GM19468 (cell line): ENCODE measurements at regions not wholly inside any gene's neighbourhood (a gene's known extent, or its start where the extent isn't known, plus 50 kb on each side); places are given as distances from the start of the nearest gene placed in this dataset.
"Not testable (repeated sequence)": the region's sequence is repeated elsewhere in the genome, so short reads cannot be mapped to it uniquely, and the experiment has no call there.

ENCODE experiments used
- ATAC-seq: cut with Tn5 transposase; IDR thresholded peaks from one replicate; pipeline ENCODE4 v1.9.1; 2021; ENCODE audit warnings: mild to moderate bottlenecking, moderate library complexity, moderate number of reproducible peaks; ENCODE audit not compliant: unreplicated experiment; ENCODE audit errors: extremely low read depth

DNA sequence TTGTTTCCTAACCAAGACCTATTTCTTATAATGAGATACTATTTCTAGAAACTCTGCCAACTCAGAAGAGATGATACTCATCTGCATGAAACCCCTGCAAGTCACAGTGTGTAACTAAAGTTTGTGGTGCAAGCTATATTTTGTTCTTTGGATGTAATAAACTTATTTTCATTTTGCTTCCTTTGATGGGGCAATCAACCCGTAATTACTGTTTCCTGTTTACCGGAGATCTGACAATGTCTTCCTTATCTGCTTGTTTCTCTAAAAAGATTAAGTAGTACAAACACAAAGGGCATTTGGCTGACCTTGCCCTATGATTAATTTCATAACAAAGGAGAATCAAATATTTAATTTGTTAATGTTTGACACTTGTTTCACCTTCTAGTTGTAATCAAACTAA is 846.6 kb upstream of the ANO3 start:
- no peak for ATAC-seq

DNA sequence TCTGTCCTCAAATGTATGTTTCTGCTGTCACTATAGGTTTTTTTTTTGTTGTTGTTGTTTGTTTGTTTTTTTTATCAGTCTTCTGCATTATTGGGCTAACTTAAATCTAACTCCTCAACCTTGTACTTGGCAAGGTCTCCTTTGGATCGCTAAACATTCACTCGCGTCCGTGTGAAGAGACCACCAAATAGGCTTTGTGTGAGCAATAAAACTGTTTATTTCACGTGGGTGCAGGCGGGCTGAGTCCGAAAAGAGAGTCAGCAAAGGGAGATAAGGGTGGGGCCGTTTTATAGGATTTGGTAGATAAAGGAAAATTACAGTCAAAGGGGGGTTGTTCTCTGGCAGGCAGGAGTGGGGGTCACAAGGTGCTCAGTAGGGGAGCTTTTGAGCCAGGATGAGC is 845.6 kb upstream of the ANO3 start:
- ATAC-seq: not testable (repeated sequence)

- not testable (repeated sequence) for ATAC-seq
Observed at GRCh38 chr11:25488176-25488575, 843.8 kb upstream of the ANO3 start.

- ATAC-seq: not testable (repeated sequence)
Observed at GRCh38 chr11:25501426-25501825, 830.5 kb upstream of the ANO3 start.

DNA sequence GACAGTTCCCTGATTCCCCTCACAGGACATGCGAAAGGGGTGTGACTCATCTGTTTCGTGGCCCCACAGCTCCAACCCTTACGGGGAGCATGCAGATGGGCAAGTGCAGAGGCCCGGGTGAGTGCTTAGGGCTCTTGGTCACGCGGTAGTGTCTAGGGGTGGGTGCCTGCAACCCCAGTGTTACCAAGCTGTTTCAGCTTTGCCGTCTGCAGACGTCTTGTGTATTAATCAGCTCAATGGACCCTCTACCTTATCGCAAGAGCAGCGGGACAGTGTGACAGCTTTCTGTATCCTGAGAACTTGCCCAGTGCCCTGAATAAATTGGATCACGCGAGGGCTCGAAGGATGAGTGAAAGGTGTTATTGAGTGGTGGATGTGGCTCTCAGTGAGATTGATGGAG is 816.4 kb upstream of the ANO3 start:
- no peak for ATAC-seq

- no peak for ATAC-seq
Observed at GRCh38 chr11:25520459-25520858, 811.5 kb upstream of the ANO3 start.

- ATAC-seq: no peak
Observed at GRCh38 chr11:25527841-25528240, 804.1 kb upstream of the ANO3 start.

DNA sequence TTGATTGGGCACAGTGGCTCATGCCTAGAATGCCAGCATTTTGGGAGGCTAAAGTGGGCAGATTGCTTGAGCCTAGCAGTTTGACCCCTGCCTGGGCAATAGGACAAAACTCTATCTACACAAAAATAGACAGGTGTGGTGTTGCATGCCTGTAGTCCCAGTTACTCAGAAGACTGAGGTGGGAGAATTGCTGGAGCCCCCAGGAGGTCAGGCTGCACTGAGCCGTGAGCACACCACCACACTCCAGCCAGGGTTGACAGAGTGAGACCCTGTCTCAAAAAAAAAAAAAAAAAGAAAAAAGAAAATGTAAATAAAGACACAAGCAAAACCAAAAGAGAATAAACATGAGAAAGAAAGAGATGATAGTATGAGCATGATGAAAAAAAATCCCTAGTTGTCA is 802.4 kb upstream of the ANO3 start:
- ATAC-seq: no peak

- no peak for ATAC-seq
Observed at GRCh38 chr11:25535467-25536272, 796.3 kb upstream of the ANO3 start.

DNA sequence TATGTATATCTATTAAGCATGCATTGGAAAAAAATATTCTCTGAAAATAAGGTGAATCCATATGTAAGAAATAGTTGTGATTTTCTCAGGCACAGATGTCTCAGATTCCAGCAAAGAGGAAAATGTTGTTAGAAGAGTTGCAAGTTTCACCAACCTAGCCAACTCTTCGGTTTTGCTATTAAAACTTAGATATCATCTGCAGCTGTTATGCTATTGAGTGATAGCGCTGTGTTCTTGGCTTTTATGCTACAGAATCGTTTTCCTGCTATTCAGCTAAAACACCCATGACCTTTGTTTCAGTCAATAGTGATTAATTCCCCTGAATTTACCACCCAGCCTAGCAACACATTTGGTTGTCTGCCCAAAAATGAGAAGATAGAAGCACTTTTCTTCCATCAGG is 795.6 kb upstream of the ANO3 start:
- ATAC-seq: no peak

- ATAC-seq: no peak
Observed at GRCh38 chr11:25537393-25537792, 794.5 kb upstream of the ANO3 start.

DNA sequence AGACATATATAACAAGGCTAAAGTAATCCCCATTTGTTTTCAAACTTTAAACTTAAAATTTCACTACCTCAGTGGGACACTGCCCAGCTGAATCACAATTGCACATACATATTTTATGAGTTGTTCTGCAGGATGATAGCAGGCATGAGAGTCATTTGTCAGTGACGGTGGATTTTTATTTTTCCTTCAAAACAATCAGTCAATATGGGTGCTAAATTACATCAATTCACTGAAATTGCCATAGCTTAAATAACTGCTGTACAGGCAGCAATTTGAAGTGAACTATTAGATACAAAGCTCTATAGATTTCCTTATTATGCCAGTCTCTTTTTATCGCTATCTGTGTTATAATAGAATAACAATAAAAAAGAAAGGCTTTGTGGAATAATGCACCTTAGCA is 784.6 kb upstream of the ANO3 start:
- no peak for ATAC-seq

DNA sequence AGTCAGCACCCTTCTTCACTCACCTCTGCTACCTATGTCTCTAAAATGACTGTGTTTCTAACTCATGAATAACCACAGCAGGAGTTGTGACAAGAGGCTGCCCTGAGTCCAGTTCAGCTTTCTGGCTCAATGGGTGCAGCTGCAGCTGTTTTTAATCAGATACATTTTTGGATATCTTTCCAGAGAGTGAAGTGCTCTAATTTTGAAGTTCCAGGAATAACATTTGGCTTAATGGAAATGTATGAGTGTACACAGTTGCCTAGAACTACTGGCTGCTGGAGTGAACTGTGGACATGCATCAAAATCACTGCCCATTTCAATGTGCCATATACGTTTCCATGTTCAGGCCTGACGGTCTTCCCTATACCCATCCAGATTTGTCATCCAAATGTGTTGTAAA is 769.5 kb upstream of the ANO3 start:
- ATAC-seq: no peak

- no peak for ATAC-seq
Observed at GRCh38 chr11:25565846-25566245, 766.1 kb upstream of the ANO3 start.

DNA sequence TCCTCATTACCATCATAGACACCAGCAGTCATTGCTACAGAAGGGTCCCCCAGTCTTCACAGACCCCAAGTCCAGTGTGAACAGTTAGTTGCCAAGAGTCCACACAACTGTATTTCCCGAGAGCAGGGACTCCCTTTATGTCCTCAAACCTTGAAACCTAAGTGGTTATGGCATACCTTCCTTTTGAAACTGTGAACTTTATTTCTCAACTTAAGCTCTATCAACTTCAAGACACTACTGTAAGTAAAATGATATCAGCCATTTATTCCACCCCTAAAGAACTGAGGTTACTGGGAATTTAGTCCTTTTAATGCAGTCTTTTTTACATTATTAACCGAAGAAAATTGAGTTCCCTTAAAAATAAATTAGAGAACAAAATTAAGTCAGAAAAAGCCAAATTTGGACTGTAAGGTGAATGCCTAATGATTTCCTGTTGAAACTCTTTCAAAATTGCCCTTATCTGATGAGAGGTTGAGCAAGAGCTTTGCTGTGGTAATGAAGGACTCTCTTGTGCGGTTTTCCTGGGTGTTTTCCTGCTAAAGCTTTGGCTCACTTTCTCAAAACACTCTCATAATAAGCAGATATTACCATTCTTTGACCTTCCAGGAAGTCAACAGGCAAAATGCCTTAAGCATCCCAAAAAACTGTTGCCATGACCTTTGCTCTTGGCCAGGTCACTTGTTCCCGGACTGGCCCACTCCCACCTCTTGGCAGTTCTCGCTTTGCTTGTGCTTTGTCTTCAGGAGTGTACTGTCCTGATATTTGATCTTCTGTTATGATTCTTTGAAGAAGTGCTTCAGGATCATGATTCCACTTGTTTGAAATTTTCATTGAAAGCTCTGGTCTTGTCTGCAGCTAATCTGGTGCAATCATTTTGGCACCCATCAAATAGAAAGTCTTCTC is 765.4 kb upstream of the ANO3 start:
- no peak for ATAC-seq

DNA sequence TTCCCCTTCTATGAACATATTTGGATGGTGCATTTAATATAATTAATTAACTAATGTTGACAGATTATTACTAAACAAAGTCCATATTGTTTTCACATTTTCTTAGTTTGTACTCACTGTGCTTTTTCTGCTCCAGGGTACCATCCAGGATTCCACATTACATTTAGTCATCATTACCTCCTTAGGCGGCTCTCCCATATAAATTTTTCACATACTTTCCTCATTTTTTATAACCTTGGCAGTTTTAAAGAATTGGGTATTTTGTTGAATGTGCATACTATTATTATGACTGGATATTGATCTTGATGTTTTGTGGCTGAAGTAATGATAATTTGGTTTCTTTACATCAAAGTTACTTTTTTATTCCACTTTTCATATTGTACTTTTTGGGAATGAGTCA is 755.6 kb upstream of the ANO3 start:
- no peak for ATAC-seq

DNA sequence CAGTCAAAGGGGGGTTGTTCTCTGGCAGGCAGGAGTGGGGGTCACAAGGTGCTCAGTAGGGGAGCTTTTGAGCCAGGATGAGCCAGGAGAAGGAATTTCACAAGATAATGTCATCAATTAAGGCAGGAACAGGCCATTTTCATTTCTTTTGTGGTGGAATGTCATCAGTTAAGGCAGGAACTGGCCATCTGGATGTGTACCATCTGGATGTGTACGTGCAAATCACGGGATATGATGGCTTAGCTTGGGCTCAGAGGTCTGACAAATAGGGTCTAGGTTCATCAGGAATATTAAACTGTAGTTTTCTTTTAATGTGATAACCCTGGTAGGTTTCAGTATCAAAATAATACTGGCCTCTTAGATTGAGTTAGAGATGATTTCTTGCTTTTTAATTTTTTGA is 752.4 kb upstream of the ANO3 start:
- not testable (repeated sequence) for ATAC-seq

DNA sequence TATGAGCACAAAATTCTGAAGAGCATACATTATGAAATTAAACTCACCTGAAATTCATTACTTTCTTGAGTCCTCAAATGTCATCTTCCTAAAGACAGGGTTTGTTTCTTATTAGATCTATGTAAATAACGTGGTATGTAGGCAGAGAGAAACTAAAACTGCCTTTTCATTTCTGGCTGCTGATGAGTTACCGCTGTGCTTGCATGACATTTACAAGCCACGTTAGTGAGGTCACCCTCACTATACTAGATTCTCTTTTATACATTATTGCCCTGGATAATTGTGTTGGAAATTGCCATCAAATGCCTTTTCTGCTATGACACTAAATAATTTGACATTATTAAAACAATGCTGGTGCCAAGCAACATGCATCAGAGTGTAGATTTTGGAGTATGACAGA is 748.3 kb upstream of the ANO3 start:
- no peak for ATAC-seq

DNA sequence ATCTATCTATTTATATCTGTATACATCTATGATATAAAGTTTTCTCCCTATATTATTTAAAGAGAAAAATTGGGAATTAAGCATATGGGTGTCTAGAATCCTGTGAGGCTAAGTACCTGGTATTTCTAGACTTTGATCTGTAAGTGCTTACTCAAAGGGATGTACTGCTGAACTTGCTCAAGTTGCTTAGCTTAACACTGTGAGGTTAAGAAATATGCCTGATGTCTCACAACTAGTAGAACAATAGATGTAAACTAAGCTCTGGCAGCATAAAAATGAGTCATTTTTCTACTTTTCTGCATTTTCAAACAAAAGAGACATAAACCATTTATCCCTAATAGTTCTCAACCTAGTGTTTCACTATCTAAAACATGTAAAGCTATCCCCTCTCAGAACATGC is 744.4 kb upstream of the ANO3 start:
- ATAC-seq: no peak

DNA sequence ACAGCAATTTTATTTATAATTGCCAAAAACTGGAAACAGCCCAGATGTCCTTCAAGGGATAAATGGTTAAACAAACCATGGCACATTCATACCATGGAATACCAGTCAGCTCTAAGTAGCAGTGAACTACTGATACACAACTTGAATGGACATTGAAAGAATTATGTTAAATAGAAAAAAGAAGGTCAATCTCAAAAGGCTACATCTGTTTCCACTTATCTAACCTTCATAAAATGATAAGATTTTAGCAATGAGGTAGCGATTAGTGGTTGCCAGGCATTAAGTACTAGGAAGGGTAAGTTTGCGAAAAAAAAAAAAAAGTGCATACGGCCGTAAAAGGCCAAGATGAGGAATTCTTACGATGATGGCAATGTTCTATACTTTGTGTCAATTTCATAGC is 738.7 kb upstream of the ANO3 start:
- ATAC-seq: no peak

GRCh38 chr11:25596701-25597100 is 735.2 kb upstream of the ANO3 start:
- no peak for ATAC-seq
